Peyer's patch (tissue), 4 donors: ENCODE measurements at regions not wholly inside any gene's neighbourhood (a gene's known extent, or its start where the extent isn't known, plus 50 kb on each side); places are given as distances from the start of the nearest gene placed in this dataset.

Experiments
- POLR2A ChIP-seq, 2 donors: fragments of 450-650 bp; IDR thresholded peaks; one replicate each; pipeline ENCODE4 v1.5.1; 2017; ENCODE audit warnings: antibody characterized with exemption in 2 of 2, mild to moderate bottlenecking in 2 of 2, moderate library complexity in 2 of 2
- TF ChIP-seq, protein P1 (sequence below), 6 experiments: fragments of 450-650 bp in 4 of 6; fragments of 200-600 bp in 2 of 6; sonication (generic) in 1 of 6; IDR thresholded peaks; one replicate each; pipeline ENCODE4 v1.5.1; 2017 to 2019; ENCODE audit warnings: antibody characterized with exemption in 6 of 6, mild to moderate bottlenecking in 3 of 6, moderate library complexity in 1 of 6

DNA sequence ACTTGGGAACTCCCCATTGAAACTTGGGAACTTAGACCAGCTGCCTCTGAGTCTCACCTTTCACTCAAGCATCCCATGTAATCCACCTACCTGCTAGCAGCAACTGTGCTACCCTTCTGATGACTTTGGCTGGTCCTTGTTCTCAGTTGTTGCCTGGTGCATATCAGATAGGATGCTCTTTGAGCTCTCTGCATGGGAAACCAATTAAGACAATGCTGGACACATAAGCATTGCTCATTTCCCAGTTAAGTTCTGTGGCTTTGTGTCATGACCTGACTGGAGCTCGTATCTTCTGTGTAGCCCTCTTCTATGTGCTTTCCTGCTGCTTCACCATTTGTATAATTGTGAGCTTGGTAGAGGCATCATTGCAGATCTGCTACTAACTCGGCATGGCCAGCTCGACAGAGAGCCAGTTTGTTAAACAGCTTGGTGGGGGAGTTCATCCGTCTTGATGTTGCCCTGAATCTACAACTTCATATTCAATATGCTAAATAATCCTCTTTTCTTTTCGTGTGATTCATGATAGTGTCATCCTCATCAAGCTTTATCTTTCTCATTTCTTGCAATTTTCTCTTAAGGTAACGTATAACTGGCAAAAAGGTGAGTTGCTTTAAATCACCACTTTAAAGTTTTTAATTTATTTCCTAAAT, 447.5 kb upstream of the SLC14A2 start:
- TF ChIP-seq POLR2A (IDR thresholded peaks at IDR 0.05), result no peak
- TF ChIP-seq, protein P1, sequence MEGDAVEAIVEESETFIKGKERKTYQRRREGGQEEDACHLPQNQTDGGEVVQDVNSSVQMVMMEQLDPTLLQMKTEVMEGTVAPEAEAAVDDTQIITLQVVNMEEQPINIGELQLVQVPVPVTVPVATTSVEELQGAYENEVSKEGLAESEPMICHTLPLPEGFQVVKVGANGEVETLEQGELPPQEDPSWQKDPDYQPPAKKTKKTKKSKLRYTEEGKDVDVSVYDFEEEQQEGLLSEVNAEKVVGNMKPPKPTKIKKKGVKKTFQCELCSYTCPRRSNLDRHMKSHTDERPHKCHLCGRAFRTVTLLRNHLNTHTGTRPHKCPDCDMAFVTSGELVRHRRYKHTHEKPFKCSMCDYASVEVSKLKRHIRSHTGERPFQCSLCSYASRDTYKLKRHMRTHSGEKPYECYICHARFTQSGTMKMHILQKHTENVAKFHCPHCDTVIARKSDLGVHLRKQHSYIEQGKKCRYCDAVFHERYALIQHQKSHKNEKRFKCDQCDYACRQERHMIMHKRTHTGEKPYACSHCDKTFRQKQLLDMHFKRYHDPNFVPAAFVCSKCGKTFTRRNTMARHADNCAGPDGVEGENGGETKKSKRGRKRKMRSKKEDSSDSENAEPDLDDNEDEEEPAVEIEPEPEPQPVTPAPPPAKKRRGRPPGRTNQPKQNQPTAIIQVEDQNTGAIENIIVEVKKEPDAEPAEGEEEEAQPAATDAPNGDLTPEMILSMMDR (IDR thresholded peaks at IDR 0.05), result no peak
